MM.1S (cell line): ENCODE measurements at regions not wholly inside any gene's neighbourhood (a gene's known extent, or its start where the extent isn't known, plus 50 kb on each side); places are given as distances from the start of the nearest gene placed in this dataset.

ENCODE experiments used
- DNase-seq: peaks from one replicate; pipeline ENCODE4 v3.0.0-alpha.2; 2015
- H2AFZ ChIP-seq: fragments of 300-600 bp; sonication (generic); 2 replicates; pipeline ENCODE4 v1.6.0; 2016; ENCODE audit warnings: antibody characterized with exemption, low read length
- H3F3A ChIP-seq: fragments of 300-600 bp; sonication (generic); 2 replicates; pipeline ENCODE4 v1.6.1; 2016; ENCODE audit warnings: mild to moderate bottlenecking, antibody characterized with exemption, low read length, moderate library complexity, mixed read lengths; ENCODE audit not compliant: insufficient read depth
- H3K27ac ChIP-seq: fragments of 300-600 bp; sonication (generic); 2 replicates; pipeline ENCODE4 v1.5.1; 2016; ENCODE audit warnings: mild to moderate bottlenecking, low read length
- H3K27me3 ChIP-seq: fragments of 300-600 bp; sonication (generic); replicated peaks from 2 replicates; pipeline ENCODE4 v1.6.0; 2016; ENCODE audit warnings: low read length; ENCODE audit not compliant: insufficient read depth
- H3K36me3 ChIP-seq: fragments of 300-600 bp; sonication (generic); replicated peaks from 2 replicates; pipeline ENCODE4 v1.6.1; 2016; ENCODE audit warnings: mild to moderate bottlenecking, low read length, mixed read lengths; ENCODE audit not compliant: insufficient read depth
- H3K4me1 ChIP-seq: fragments of 300-600 bp; sonication (generic); 2 replicates; pipeline ENCODE4 v1.6.1; 2016; ENCODE audit warnings: low read length, mixed read lengths
- H3K4me2 ChIP-seq: fragments of 300-600 bp; sonication (generic); 2 replicates; pipeline ENCODE4 v1.6.0; 2016; ENCODE audit warnings: low read depth, low read length
- H3K4me3 ChIP-seq: fragments of 300-600 bp; sonication (generic); 2 replicates; pipeline ENCODE4 v1.5.1; 2016; ENCODE audit warnings: low read length, mixed read lengths
- H3K79me2 ChIP-seq: fragments of 300-600 bp; sonication (generic); 2 replicates; pipeline ENCODE4 v1.6.1; 2016; ENCODE audit warnings: mixed run types, low read length, mixed read lengths
- H3K9ac ChIP-seq: fragments of 300-600 bp; sonication (generic); 2 replicates; pipeline ENCODE4 v1.6.1; 2016; ENCODE audit warnings: low read length, mixed read lengths
- H3K9me2 ChIP-seq: fragments of 300-600 bp; sonication (generic); replicated peaks from 2 replicates; pipeline ENCODE4 v1.6.1; 2016; ENCODE audit warnings: mild to moderate bottlenecking, low read length, mixed read lengths; ENCODE audit not compliant: insufficient read depth
- H3K9me3 ChIP-seq: fragments of 300-600 bp; sonication (generic); replicated peaks from 2 replicates; pipeline ENCODE4 v1.6.1; 2016; ENCODE audit warnings: mild to moderate bottlenecking, low read length, mixed read lengths; ENCODE audit not compliant: insufficient read depth
- H4K20me1 ChIP-seq: fragments of 300-600 bp; sonication (generic); 2 replicates; pipeline ENCODE4 v1.6.1; 2016; ENCODE audit warnings: mild to moderate bottlenecking, low read length, moderate library complexity, mixed read lengths; ENCODE audit not compliant: insufficient read depth
- EZH2 ChIP-seq: fragments of 300-600 bp; sonication (generic); optimal IDR thresholded peaks from 2 replicates; pipeline ENCODE3; 2017; ENCODE audit warnings: low read depth, mild to moderate bottlenecking, antibody characterized with exemption, low read length, mixed read lengths
- EZH2phosphoT487 ChIP-seq: fragments of 300-600 bp; sonication (generic); IDR thresholded peaks from 2 replicates; pipeline ENCODE4 v1.6.1; 2018; ENCODE audit warnings: antibody characterized with exemption, low read length
- TF ChIP-seq, protein P1 (sequence below): fragments of 300-600 bp; sonication (generic); IDR thresholded peaks from 2 replicates; pipeline ENCODE4 v1.5.1; 2016; ENCODE audit warnings: antibody characterized with exemption, low read length, mixed read lengths

DNA sequence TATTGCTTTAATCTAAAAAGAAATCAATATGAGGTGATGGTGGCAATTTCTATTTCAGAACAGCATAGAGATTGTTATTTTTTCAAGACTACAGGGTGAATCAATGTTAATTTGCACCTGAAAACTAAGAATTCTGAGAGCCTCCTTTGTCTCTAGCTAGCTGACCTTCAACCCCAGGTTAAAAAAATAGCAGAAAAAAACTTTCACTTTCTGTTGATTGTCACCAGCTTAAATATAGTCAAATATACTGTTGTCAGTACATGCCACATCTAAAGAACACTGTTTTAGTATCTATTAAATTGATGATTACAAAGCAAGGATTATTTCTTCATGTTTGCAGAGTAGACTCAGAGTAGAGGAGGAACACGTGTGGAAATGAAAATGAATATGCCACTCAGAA lies 1371.4 kb downstream of the MAT2B start:
- Histone ChIP-seq H3K4me1 (no peaks in the 10 kb centered on the region), H3K9me2 (no peaks in the 10 kb centered on the region), H2AFZ (peak overlapping the region; percentile 21; the same call in 1 of the 2 replicates), H3K4me3 (no peak overlapping the region), H4K20me1 (no peaks in the 10 kb centered on the region), H3K4me2 (peak overlapping the region; percentile 38; the same call in 1 of the 2 replicates), H3K27me3 (no peaks in the 10 kb centered on the region), H3K27ac (no peak overlapping the region), H3K36me3 (no peaks in the 10 kb centered on the region), H3K9me3 (no peaks in the 10 kb centered on the region), H3K79me2 (no peaks in the 10 kb centered on the region), H3F3A (no peaks in the 10 kb centered on the region), H3K9ac (no peak overlapping the region)
- TF ChIP-seq, protein P1, sequence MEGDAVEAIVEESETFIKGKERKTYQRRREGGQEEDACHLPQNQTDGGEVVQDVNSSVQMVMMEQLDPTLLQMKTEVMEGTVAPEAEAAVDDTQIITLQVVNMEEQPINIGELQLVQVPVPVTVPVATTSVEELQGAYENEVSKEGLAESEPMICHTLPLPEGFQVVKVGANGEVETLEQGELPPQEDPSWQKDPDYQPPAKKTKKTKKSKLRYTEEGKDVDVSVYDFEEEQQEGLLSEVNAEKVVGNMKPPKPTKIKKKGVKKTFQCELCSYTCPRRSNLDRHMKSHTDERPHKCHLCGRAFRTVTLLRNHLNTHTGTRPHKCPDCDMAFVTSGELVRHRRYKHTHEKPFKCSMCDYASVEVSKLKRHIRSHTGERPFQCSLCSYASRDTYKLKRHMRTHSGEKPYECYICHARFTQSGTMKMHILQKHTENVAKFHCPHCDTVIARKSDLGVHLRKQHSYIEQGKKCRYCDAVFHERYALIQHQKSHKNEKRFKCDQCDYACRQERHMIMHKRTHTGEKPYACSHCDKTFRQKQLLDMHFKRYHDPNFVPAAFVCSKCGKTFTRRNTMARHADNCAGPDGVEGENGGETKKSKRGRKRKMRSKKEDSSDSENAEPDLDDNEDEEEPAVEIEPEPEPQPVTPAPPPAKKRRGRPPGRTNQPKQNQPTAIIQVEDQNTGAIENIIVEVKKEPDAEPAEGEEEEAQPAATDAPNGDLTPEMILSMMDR: no peak
- DNase-seq: peak; percentile 7

DNA sequence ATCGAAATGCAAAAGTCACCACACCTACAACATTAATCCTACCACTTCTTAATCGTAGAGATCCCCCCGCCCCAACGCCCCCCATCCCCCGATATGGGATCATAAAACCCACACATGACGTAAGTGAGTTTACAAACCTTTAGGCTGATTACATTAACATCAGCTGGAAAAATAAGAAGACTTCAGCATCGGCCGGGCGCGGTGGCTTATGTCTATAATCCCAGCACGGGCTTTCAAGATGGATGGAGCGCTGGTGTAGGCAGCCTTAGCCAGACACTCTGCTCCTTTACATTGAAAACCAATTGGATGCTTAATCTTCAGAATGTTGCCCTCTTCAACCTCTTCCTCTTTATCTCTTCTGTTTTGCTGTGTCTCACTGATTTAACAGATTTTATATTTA lies 1376.0 kb downstream of the MAT2B start:
- no peaks in the 10 kb centered on the region for H4K20me1 ChIP-seq
- H3K27me3 ChIP-seq: no peaks in the 10 kb centered on the region
- H3K9me2 ChIP-seq: no peaks in the 10 kb centered on the region
- H3F3A ChIP-seq: no peaks in the 10 kb centered on the region
- H3K79me2 ChIP-seq: no peaks in the 10 kb centered on the region
- H2AFZ ChIP-seq: no peak overlapping the region
- no peak overlapping the region for H3K4me3 ChIP-seq
- no peak overlapping the region for H3K4me2 ChIP-seq
- H3K9ac ChIP-seq: no peak overlapping the region
- no peaks in the 10 kb centered on the region for H3K4me1 ChIP-seq
- H3K36me3 ChIP-seq: no peaks in the 10 kb centered on the region
- no peak for TF ChIP-seq EZH2phosphoT487
- TF ChIP-seq, protein P1: no peak
- no peak for TF ChIP-seq EZH2
- no peak for DNase-seq
- H3K9me3 ChIP-seq: no peaks in the 10 kb centered on the region
- no peak overlapping the region for H3K27ac ChIP-seq

DNA sequence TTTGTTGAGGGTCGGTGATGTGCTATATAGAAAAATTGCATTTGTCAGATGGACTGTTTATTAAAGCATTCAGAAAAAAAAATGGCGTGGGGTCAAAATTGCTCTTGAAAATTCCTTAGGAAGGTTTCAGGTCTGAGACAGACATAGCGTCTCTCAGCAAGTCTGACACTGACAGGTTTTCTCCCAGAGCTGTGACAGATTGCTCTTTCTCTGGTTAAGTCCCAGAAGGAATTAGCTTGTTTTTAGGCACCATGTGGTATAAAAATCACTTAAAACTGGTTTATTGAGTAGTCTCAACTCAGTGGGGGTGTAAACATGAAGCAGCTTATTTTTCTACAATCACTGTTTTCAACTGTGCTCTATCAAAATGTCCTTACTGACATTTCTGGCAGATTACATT lies 1379.8 kb downstream of the MAT2B start:
- Histone ChIP-seq H3K9me3 (no peaks in the 10 kb centered on the region), H3K27me3 (no peaks in the 10 kb centered on the region), H3K4me1 (no peaks in the 10 kb centered on the region), H3K79me2 (no peaks in the 10 kb centered on the region), H3K4me2 (no peak overlapping the region), H2AFZ (no peak overlapping the region), H3F3A (no peaks in the 10 kb centered on the region), H3K4me3 (no peak overlapping the region), H3K27ac (no peak overlapping the region), H4K20me1 (no peaks in the 10 kb centered on the region), H3K9me2 (no peaks in the 10 kb centered on the region), H3K36me3 (no peaks in the 10 kb centered on the region), H3K9ac (no peak overlapping the region)
- DNase-seq: no peak
- TF ChIP-seq EZH2phosphoT487 (no peak), EZH2 (no peak)
- TF ChIP-seq, protein P1: no peak
